GM12892 (cell line): ENCODE measurements at regions not wholly inside any gene's neighbourhood (a gene's known extent, or its start where the extent isn't known, plus 50 kb on each side); places are given as distances from the start of the nearest gene placed in this dataset.

Source experiments
- POLR2A ChIP-seq: IDR thresholded peaks from 2 replicates; pipeline ENCODE4 v1.6.1; 2011; ENCODE audit warnings: low read depth, low read length, control low read depth
- POLR2AphosphoS5 ChIP-seq: IDR thresholded peaks from 2 replicates; pipeline ENCODE4 v1.6.1; 2011; ENCODE audit warnings: low read depth, low read length, control low read depth
- TAF1 ChIP-seq: IDR thresholded peaks from 2 replicates; pipeline ENCODE4 v1.6.1; 2011; ENCODE audit warnings: low read depth, mild to moderate bottlenecking, control low read depth, low read length, borderline replicate concordance

GRCh38 chr4:44804301-44804700 lies 77.9 kb upstream of the GNPDA2 start:
- TF ChIP-seq TAF1, result no peak
- no peak for TF ChIP-seq POLR2AphosphoS5
- TF ChIP-seq POLR2A, result no peak
